HepG2 (cell line): ENCODE measurements at regions not wholly inside any gene's neighbourhood (a gene's known extent, or its start where the extent isn't known, plus 50 kb on each side); places are given as distances from the start of the nearest gene placed in this dataset.

Experiments used
- ATAC-seq: fragments of 200-7000 bp; cut with Tn5 transposase; 3 replicates; pipeline ENCODE4 v1.9.1; 2020; ENCODE audit warnings: mild to moderate bottlenecking, moderate library complexity
- BruUV-seq: library from RNA; stranded (reverse); fragments of 400-500 nt; replicated peaks from 2 replicates; lab custom pipeline; 2021; lab: Mats Ljungman, UMichigan
- CTCF ChIA-PET: fragments of 300-600 bp; formaldehyde crosslinking; extraction: SDS; loops from one replicate; lab custom pipeline; 2021; ENCODE audit warnings: low total read pairs, inconsistent platforms, low intra/inter-chr PET ratio; lab: Yijun Ruan, JAX
- POLR2A ChIA-PET: fragments of 350-600 bp; sonication (Branson Sonifier 250); formaldehyde crosslinking; loops from one replicate; lab custom pipeline; 2020; ENCODE audit warnings: antibody characterized with exemption, inconsistent platforms; lab: Yijun Ruan, JAX
- DNase-seq: peaks from one replicate; pipeline ENCODE4 v3.0.0-alpha.2; 2015; ENCODE audit warnings: low spot score
- FAIRE-seq: peaks from 3 replicates; lab custom pipeline; 2011; peaks lifted over from hg19 to GRCh38; lab: Jason Lieb, UNC
- H2AFZ ChIP-seq: one replicate; pipeline ENCODE4 v1.6.1; 2011; ENCODE audit warnings: low read length, inconsistent platforms
- H3K27ac ChIP-seq: fragments of 300-600 bp; 3 replicates; pipeline ENCODE4 v1.8.0; 2011; ENCODE audit warnings: mixed run types, mild to moderate bottlenecking, mixed read lengths, low read length, inconsistent platforms; ENCODE audit not compliant: insufficient read depth; ENCODE audit errors: extremely low read length
- H3K27me3 ChIP-seq, 2 experiments: fragments of 200-600 bp in 1 of 2; 2 replicates in 1 of 2; 3 replicates in 1 of 2; pipeline versions ENCODE4 v1.6.0 to v1.8.0; 2011; ENCODE audit warnings: low read length in 2 of 2, mild to moderate bottlenecking in 2 of 2, moderate library complexity in 2 of 2, inconsistent platforms in 1 of 2; ENCODE audit not compliant: insufficient read depth in 2 of 2, control insufficient read depth in 1 of 2
- H3K36me3 ChIP-seq, 2 experiments: fragments of 200-600 bp in 1 of 2; replicated peaks in 1 of 2; 2 replicates in 1 of 2; 3 replicates in 1 of 2; pipeline versions ENCODE4 v1.5.1 to v1.8.0; 2011; ENCODE audit warnings: low read length in 2 of 2, inconsistent platforms in 1 of 2; ENCODE audit not compliant: insufficient read depth in 2 of 2, control insufficient read depth in 1 of 2
- H3K4me1 ChIP-seq: 2 replicates; pipeline ENCODE4 v1.5.1; 2012; ENCODE audit warnings: low read length, inconsistent platforms; ENCODE audit not compliant: insufficient read depth
- H3K4me2 ChIP-seq: 2 replicates; pipeline ENCODE4 v1.6.0; 2011; ENCODE audit warnings: low read depth, low read length, inconsistent platforms
- H3K4me3 ChIP-seq, 3 experiments: fragments of 200-600 bp in 1 of 3; sonication (generic), shearing (Covaris generic) in 1 of 3; replicated peaks in 1 of 3; 2 replicates each; pipeline ENCODE4 v1.5.1; 2011 to 2016; ENCODE audit warnings: low read length in 3 of 3, inconsistent platforms in 2 of 3, low read depth in 2 of 3, mild to moderate bottlenecking in 2 of 3, control low read depth in 1 of 3, mixed read lengths in 1 of 3; ENCODE audit not compliant: insufficient read depth in 1 of 3
- H3K79me2 ChIP-seq: one replicate; pipeline ENCODE4 v1.6.1; 2011; ENCODE audit warnings: low read length, inconsistent platforms; ENCODE audit not compliant: insufficient read depth
- H3K9ac ChIP-seq: 2 replicates; pipeline ENCODE4 v1.6.0; 2011; ENCODE audit warnings: mild to moderate bottlenecking, low read depth, low read length, inconsistent platforms; ENCODE audit not compliant: insufficient read depth
- H3K9me3 ChIP-seq: 2 replicates; pipeline ENCODE4 v1.5.1; 2012; ENCODE audit warnings: mild to moderate bottlenecking, low read length
- H4K20me1 ChIP-seq: 2 replicates; pipeline ENCODE4 v1.6.0; 2011; ENCODE audit warnings: inconsistent platforms, mild to moderate bottlenecking, low read length, moderate library complexity; ENCODE audit not compliant: insufficient read depth
- DPF2 ChIP-seq: sonication (generic); formaldehyde crosslinking; IDR thresholded peaks from 2 replicates; pipeline ENCODE4 v1.4.0; 2020; ENCODE audit warnings: mild to moderate bottlenecking, low read depth, missing genetic modification reagents, borderline replicate concordance
- HMGA1 ChIP-seq: sonication (generic); formaldehyde crosslinking; conservative IDR thresholded peaks from 2 replicates; pipeline ENCODE4 v1.4.0; 2020; ENCODE audit warnings: missing genetic modification reagents
- HNRNPL ChIP-seq: fragments of 200-400 bp; formaldehyde crosslinking; IDR thresholded peaks from 2 replicates; pipeline ENCODE4 v1.6.1; 2017; ENCODE audit warnings: mild to moderate bottlenecking, low read depth, low read length
- MAFG ChIP-seq: sonication (generic); formaldehyde crosslinking; IDR thresholded peaks from 2 replicates; pipeline ENCODE4 v1.5.1; 2020; ENCODE audit warnings: mild to moderate bottlenecking, missing genetic modification reagents
- MATR3 ChIP-seq: sonication (generic); formaldehyde crosslinking; IDR thresholded peaks from 2 replicates; pipeline ENCODE4 v1.4.0; 2020; ENCODE audit warnings: missing genetic modification reagents
- MTA3 ChIP-seq: sonication (generic); formaldehyde crosslinking; IDR thresholded peaks from 2 replicates; pipeline ENCODE4 v1.4.0; 2020; ENCODE audit warnings: missing genetic modification reagents
- PHF20 ChIP-seq: sonication (generic); formaldehyde crosslinking; IDR thresholded peaks from 2 replicates; pipeline ENCODE4 v1.5.0; 2020; ENCODE audit warnings: mild to moderate bottlenecking, missing genetic modification reagents
- RBAK ChIP-seq: sonication (generic); formaldehyde crosslinking; IDR thresholded peaks from 2 replicates; pipeline ENCODE4 v1.5.1; 2020; ENCODE audit warnings: mild to moderate bottlenecking, missing genetic modification reagents
- RELA ChIP-seq: sonication (generic); formaldehyde crosslinking; IDR thresholded peaks from 2 replicates; pipeline ENCODE4 v1.4.0; 2020; ENCODE audit warnings: missing genetic modification reagents
- SNRNP70 ChIP-seq: fragments of 200-400 bp; formaldehyde crosslinking; IDR thresholded peaks from 2 replicates; pipeline ENCODE4 v1.6.1; 2017; ENCODE audit warnings: mild to moderate bottlenecking, low read depth, low read length, moderate library complexity
- SOX13 ChIP-seq, 3 experiments: fragments of 450-650 bp in 1 of 3; sonication (generic) in 1 of 3; formaldehyde crosslinking in 1 of 3; IDR thresholded peaks in 2 of 3; conservative IDR thresholded peaks in 1 of 3; 2 replicates each; pipeline versions ENCODE4 v1.5.0 to v1.6.1; 2016 to 2020; ENCODE audit warnings: antibody characterized with exemption in 1 of 3, mild to moderate bottlenecking in 1 of 3, missing compliant biosample characterization in 1 of 3, missing genetic modification reagents in 1 of 3, moderate library complexity in 1 of 3
- THYN1 ChIP-seq: sonication (generic); formaldehyde crosslinking; IDR thresholded peaks from 2 replicates; pipeline ENCODE4 v1.8.1; 2023; ENCODE audit warnings: low read depth, mild to moderate bottlenecking, moderate library complexity, missing genetic modification reagents, borderline replicate concordance
- TRIM24 ChIP-seq: sonication (generic); formaldehyde crosslinking; IDR thresholded peaks from 2 replicates; pipeline ENCODE4 v1.8.0; 2022; ENCODE audit warnings: mild to moderate bottlenecking, missing genetic modification reagents
- ZFAT ChIP-seq: sonication (generic); formaldehyde crosslinking; conservative IDR thresholded peaks from 2 replicates; pipeline ENCODE4 v1.8.1; 2023; ENCODE audit warnings: missing genetic modification reagents, inconsistent platforms
- ZNF205 ChIP-seq: IDR thresholded peaks from 2 replicates; pipeline ENCODE4 v1.6.1; 2018; ENCODE audit warnings: missing biosample characterization, missing genetic modification reagents
- ZNF616 ChIP-seq: sonication (generic); formaldehyde crosslinking; IDR thresholded peaks from 2 replicates; pipeline ENCODE4 v1.5.0; 2020; ENCODE audit warnings: low read depth, mild to moderate bottlenecking, missing genetic modification reagents
- WGBS: methylation state at CpG from one replicate; pipeline ENCODE4 v1.1.6; 2017; ENCODE audit warnings: low lambda C conversion rate; 5-methylcytosine and 5-hydroxymethylcytosine counted together
- in situ Hi-C: cut with HindIII; loops from 2 replicates; pipeline ENCODE4 v1.10.0; 2017; ENCODE audit warnings: low pct_unique_long_range_greater_than_20kb; ENCODE audit not compliant: extremely low pct_ligation_motif_present
- intact Hi-C: fragments of 100-400 bp; cut with micrococcal nuclease; formaldehyde crosslinking; loops from one replicate; pipeline ENCODE4 v1.10.0; 2022; ENCODE audit not compliant: unreplicated experiment
- TF ChIP-seq, protein P1 (sequence below): sonication (generic); formaldehyde crosslinking; IDR thresholded peaks from 2 replicates; pipeline ENCODE4 v1.4.0; 2020; ENCODE audit warnings: mild to moderate bottlenecking, low read depth, missing genetic modification reagents
- TF ChIP-seq, protein P2 (sequence below): sonication (generic); formaldehyde crosslinking; IDR thresholded peaks from 2 replicates; pipeline ENCODE4 v1.9.0; 2021; ENCODE audit warnings: missing genetic modification reagents, mild to moderate bottlenecking, borderline replicate concordance
- TF ChIP-seq, protein P3 (sequence below): IDR thresholded peaks from 2 replicates; pipeline ENCODE4 v1.6.1; 2016; ENCODE audit warnings: control low read depth

DNA sequence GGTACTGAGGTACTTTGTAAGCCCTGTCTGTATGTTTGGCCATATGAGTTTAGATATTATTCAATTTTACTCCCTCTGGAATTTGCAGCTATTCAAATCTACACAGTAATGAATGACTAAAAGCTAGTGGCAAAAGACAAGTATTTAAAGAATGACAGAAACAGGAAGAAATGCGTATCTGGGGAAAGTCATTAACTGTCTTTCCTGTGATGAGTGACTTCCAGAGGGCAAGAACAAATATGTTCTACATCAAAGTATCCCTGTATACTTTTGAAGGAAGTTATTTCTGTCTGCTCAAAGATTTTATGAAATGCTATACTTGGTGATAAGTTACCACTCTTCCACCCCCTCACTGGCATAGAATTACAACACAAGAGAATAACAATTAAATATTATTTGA, 489.3 kb upstream of the SOX9 start (continued):
- TF ChIP-seq HMGA1 (no peak), THYN1 (CRISPR knock-in tag) (no peak), ZNF205 (no peak), RBAK (CRISPR knock-in tag) (no peak)

DNA sequence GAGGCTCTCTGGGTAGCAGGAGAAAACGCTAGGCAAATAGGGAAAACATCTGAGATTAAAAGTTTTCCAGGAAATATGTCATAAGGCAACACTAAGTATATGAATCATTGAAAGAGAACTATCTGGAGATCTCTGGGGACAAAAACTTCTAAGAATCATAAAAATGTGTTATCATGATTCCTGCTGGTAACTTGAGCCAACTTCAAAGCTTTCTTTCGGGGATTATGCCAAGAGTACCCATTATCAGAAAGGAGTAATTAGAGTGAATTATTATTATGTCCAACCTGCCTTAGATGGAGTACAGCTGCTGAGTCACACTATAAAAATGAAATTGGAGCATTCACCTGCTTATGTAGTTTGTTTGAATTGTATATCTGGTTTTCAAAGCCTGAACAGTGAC, 488.5 kb upstream of the SOX9 start:
- CTCF ChIA-PET, result no interaction called here
- Histone ChIP-seq H3K79me2 (no peaks in the 10 kb centered on the region), H3K4me3 (no peak overlapping the region), H2AFZ (no peak overlapping the region), H3K4me1 (no peaks in the 10 kb centered on the region)
- POLR2A ChIA-PET, result no interaction called here
- no peak for DNase-seq
- intact Hi-C loops, result no loop called here
- no TSS peak for BruUV-seq
- ATAC-seq, result no peak
- TF ChIP-seq, protein P1, sequence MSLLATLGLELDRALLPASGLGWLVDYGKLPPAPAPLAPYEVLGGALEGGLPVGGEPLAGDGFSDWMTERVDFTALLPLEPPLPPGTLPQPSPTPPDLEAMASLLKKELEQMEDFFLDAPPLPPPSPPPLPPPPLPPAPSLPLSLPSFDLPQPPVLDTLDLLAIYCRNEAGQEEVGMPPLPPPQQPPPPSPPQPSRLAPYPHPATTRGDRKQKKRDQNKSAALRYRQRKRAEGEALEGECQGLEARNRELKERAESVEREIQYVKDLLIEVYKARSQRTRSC (CRISPR knock-in tag), result no peak
- TF ChIP-seq RELA (CRISPR knock-in tag), result no peak
- TF ChIP-seq SOX13 (IDR thresholded peaks at IDR 0.05), result no peak
- TF ChIP-seq SOX13 (CRISPR knock-in tag; conservative IDR thresholded peaks at IDR 0.05 in 1 of 2, IDR thresholded peaks at IDR 0.05 in 1 of 2), result no peak
- no peak for TF ChIP-seq TRIM24 (CRISPR knock-in tag)
- TF ChIP-seq SNRNP70, result no peak
- no peak for TF ChIP-seq MATR3 (CRISPR knock-in tag)
- TF ChIP-seq, protein P2, sequence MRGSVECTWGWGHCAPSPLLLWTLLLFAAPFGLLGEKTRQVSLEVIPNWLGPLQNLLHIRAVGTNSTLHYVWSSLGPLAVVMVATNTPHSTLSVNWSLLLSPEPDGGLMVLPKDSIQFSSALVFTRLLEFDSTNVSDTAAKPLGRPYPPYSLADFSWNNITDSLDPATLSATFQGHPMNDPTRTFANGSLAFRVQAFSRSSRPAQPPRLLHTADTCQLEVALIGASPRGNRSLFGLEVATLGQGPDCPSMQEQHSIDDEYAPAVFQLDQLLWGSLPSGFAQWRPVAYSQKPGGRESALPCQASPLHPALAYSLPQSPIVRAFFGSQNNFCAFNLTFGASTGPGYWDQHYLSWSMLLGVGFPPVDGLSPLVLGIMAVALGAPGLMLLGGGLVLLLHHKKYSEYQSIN (CRISPR knock-in tag), result no peak
- no peak for TF ChIP-seq MAFG
- TF ChIP-seq MTA3 (CRISPR knock-in tag), result no peak
- TF ChIP-seq, protein P3, sequence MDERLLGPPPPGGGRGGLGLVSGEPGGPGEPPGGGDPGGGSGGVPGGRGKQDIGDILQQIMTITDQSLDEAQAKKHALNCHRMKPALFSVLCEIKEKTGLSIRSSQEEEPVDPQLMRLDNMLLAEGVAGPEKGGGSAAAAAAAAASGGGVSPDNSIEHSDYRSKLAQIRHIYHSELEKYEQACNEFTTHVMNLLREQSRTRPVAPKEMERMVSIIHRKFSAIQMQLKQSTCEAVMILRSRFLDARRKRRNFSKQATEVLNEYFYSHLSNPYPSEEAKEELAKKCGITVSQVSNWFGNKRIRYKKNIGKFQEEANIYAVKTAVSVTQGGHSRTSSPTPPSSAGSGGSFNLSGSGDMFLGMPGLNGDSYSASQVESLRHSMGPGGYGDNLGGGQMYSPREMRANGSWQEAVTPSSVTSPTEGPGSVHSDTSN (CRISPR knock-in tag), result no peak
- no peak for TF ChIP-seq ZFAT (CRISPR knock-in tag)
- no peak for TF ChIP-seq ZNF616
- TF ChIP-seq HNRNPL, result no peak
- no peak for TF ChIP-seq DPF2
- TF ChIP-seq PHF20 (CRISPR knock-in tag), result no peak
- TF ChIP-seq, all 625 proteins: peak for 0
- no peak overlapping the region for H3K27ac ChIP-seq
- H4K20me1 ChIP-seq, result no peaks in the 10 kb centered on the region
- 2% methylated on average over 2 of the region's 2 CpGs for WGBS
- H3K9ac ChIP-seq, result no peak overlapping the region
- in situ Hi-C loops, result no loop called here
- H3K36me3 ChIP-seq, result no peaks in the 10 kb centered on the region
- H3K27me3 ChIP-seq, result no peaks in the 10 kb centered on the region
- no peaks in the 10 kb centered on the region for H3K9me3 ChIP-seq
- no peak for FAIRE-seq
- no peak overlapping the region for H3K4me2 ChIP-seq
